ENCODE measurements at regions not wholly inside any gene's neighbourhood (a gene's known extent, or its start where the extent isn't known, plus 50 kb on each side); places are given as distances from the start of the nearest gene placed in this dataset.

GRCh38 chr1:14083706-14084105 is 383.7 kb downstream of the PRDM2 start:
- Histone ChIP-seq H4K20me1 (ENCODE audit: insufficient read depth) (no peaks in the 10 kb centered on the region), H3K36me3 (ENCODE audit: low read depth) (no peaks in the 10 kb centered on the region), H3F3A (ENCODE audit: insufficient read depth, low read depth) (no peaks in the 10 kb centered on the region), H3K27me3 (ENCODE audit: insufficient read depth, low read depth) (no peaks in the 10 kb centered on the region), H3K4me3 (no peak overlapping the region), H3K27ac (no peak overlapping the region), H3K9me2 (ENCODE audit: insufficient read depth) (no peaks in the 10 kb centered on the region), H3K4me1 (replicated peaks; ENCODE audit: insufficient read depth) (no peaks in the 10 kb centered on the region), H3K79me2 (ENCODE audit: low read depth) (no peaks in the 10 kb centered on the region), H3K4me2 (no peak overlapping the region), H2AFZ (no peak overlapping the region), H3K9me3 (ENCODE audit: insufficient read depth, low read depth) (no peaks in the 10 kb centered on the region)
- no peak for DNase-seq
- intact Hi-C loops (cut with micrococcal nuclease; ENCODE audit: unreplicated experiment) = no loop called here
- CTCF ChIA-PET = no interaction called here
- POLR2A ChIA-PET (ENCODE audit: unreplicated experiment) = no interaction called here
- BruUV-seq (replicated peaks) = no TSS peak
- TF ChIP-seq EZH2 (IDR thresholded peaks at IDR 0.05; ENCODE audit: low read depth) = no peak
- no peak for TF ChIP-seq CTCF (conservative IDR thresholded peaks at IDR 0.05)

GRCh38 chr1:14090062-14090461 is 390.1 kb downstream of the PRDM2 start:
- DNase-seq = no peak
- H3K36me3 ChIP-seq (ENCODE audit: low read depth) = no peaks in the 10 kb centered on the region
- H2AFZ ChIP-seq = no peak overlapping the region
- H3K9me2 ChIP-seq (ENCODE audit: insufficient read depth) = no peaks in the 10 kb centered on the region
- no peaks in the 10 kb centered on the region for H3K27me3 ChIP-seq (ENCODE audit: insufficient read depth, low read depth)
- no peak overlapping the region for H3K4me2 ChIP-seq
- ChIA-PET CTCF (interaction anchor here (0.6 kb wide), 1 partner anchor 1368 kb away, joined by 4 read pairs; no protein-coding TSS in a partner anchor), POLR2A (ENCODE audit: unreplicated experiment) (no interaction called here)
- no peaks in the 10 kb centered on the region for H3K79me2 ChIP-seq (ENCODE audit: low read depth)
- intact Hi-C loops (cut with micrococcal nuclease; ENCODE audit: unreplicated experiment) = no loop called here
- H3K9me3 ChIP-seq (ENCODE audit: insufficient read depth, low read depth) = no peaks in the 10 kb centered on the region
- H4K20me1 ChIP-seq (ENCODE audit: insufficient read depth) = no peaks in the 10 kb centered on the region
- no peaks in the 10 kb centered on the region for H3F3A ChIP-seq (ENCODE audit: insufficient read depth, low read depth)
- no peak overlapping the region for H3K27ac ChIP-seq
- no peak for TF ChIP-seq EZH2 (IDR thresholded peaks at IDR 0.05; ENCODE audit: low read depth)
- no peak for TF ChIP-seq CTCF (conservative IDR thresholded peaks at IDR 0.05)
- no peak overlapping the region for H3K4me3 ChIP-seq
- BruUV-seq (replicated peaks) = no TSS peak
- no peaks in the 10 kb centered on the region for H3K4me1 ChIP-seq (replicated peaks; ENCODE audit: insufficient read depth)

GRCh38 chr1:14090531-14090930 is 390.5 kb downstream of the PRDM2 start:
- Histone ChIP-seq H3K4me2 (no peak overlapping the region), H3K9me3 (ENCODE audit: insufficient read depth, low read depth) (no peaks in the 10 kb centered on the region), H3K4me1 (replicated peaks; ENCODE audit: insufficient read depth) (no peaks in the 10 kb centered on the region), H3K27ac (no peak overlapping the region), H2AFZ (no peak overlapping the region), H3F3A (ENCODE audit: insufficient read depth, low read depth) (no peaks in the 10 kb centered on the region), H4K20me1 (ENCODE audit: insufficient read depth) (no peaks in the 10 kb centered on the region), H3K79me2 (ENCODE audit: low read depth) (no peaks in the 10 kb centered on the region), H3K9me2 (ENCODE audit: insufficient read depth) (no peaks in the 10 kb centered on the region), H3K27me3 (ENCODE audit: insufficient read depth, low read depth) (no peaks in the 10 kb centered on the region), H3K4me3 (no peak overlapping the region), H3K36me3 (ENCODE audit: low read depth) (no peaks in the 10 kb centered on the region)
- CTCF ChIA-PET = no interaction called here
- no peak for DNase-seq
- intact Hi-C loops (cut with micrococcal nuclease; ENCODE audit: unreplicated experiment) = no loop called here
- POLR2A ChIA-PET (ENCODE audit: unreplicated experiment) = no interaction called here
- BruUV-seq (replicated peaks) = no TSS peak
- TF ChIP-seq CTCF (conservative IDR thresholded peaks at IDR 0.05) = no peak
- TF ChIP-seq EZH2 (IDR thresholded peaks at IDR 0.05; ENCODE audit: low read depth) = no peak

Measured in PC-9 (cell line).